ENCODE measurements at regions not wholly inside any gene's neighbourhood (a gene's known extent, or its start where the extent isn't known, plus 50 kb on each side); places are given as distances from the start of the nearest gene placed in this dataset.
A peak's percentile ranks its signal among the peaks of the same experiment; 100 is the strongest.

GRCh38 chr10:106457522-106457921 is 707.0 kb downstream of the SORCS1 start:
- no peak for DNase-seq

- no peak for DNase-seq
Measured at GRCh38 chr10:106454233-106454632, 710.3 kb downstream of the SORCS1 start.

- peak; percentile 64 for DNase-seq
Measured at GRCh38 chr10:106450966-106451365, 713.5 kb downstream of the SORCS1 start.

GRCh38 chr10:106446920-106447319 is 717.6 kb downstream of the SORCS1 start:
- DNase-seq = peak; percentile 16

- DNase-seq = no peak
Measured at GRCh38 chr10:106442223-106442622, 722.3 kb downstream of the SORCS1 start.

- no peak for DNase-seq
Measured at GRCh38 chr10:106440767-106441166, 723.7 kb downstream of the SORCS1 start.

- peak; percentile 77 for DNase-seq
Measured at GRCh38 chr10:106440355-106440754, 724.2 kb downstream of the SORCS1 start.

- DNase-seq = no peak
Measured at GRCh38 chr10:106439366-106439765, 725.1 kb downstream of the SORCS1 start.

- no peak for DNase-seq
Measured at GRCh38 chr10:106438386-106438785, 726.1 kb downstream of the SORCS1 start.

- DNase-seq = peak; percentile 27
Measured at GRCh38 chr10:106436123-106436715, 728.3 kb downstream of the SORCS1 start.

GRCh38 chr10:106435081-106435480 is 729.4 kb downstream of the SORCS1 start:
- DNase-seq = no peak

GRCh38 chr10:106424981-106425380 is 739.5 kb downstream of the SORCS1 start:
- peak; percentile 70 for DNase-seq

GRCh38 chr10:106424054-106424453 is 740.5 kb downstream of the SORCS1 start:
- peak; percentile 97 for DNase-seq

GRCh38 chr10:106410331-106410730 is 754.2 kb downstream of the SORCS1 start:
- DNase-seq = peak; percentile 16

GRCh38 chr10:106405141-106405540 is 759.4 kb downstream of the SORCS1 start:
- no peak for DNase-seq

GRCh38 chr10:106402458-106402857 is 762.0 kb downstream of the SORCS1 start:
- DNase-seq = no peak

- DNase-seq = no peak
Measured at GRCh38 chr10:106401967-106402366, 762.5 kb downstream of the SORCS1 start.

GRCh38 chr10:106401161-106401560 is 763.3 kb downstream of the SORCS1 start:
- peak; percentile 32 for DNase-seq

GRCh38 chr10:106399112-106399511 is 765.4 kb downstream of the SORCS1 start:
- no peak for DNase-seq

- no peak for DNase-seq
Measured at GRCh38 chr10:106396192-106396591, 768.3 kb downstream of the SORCS1 start.

GRCh38 chr10:106395041-106395749 is 769.3 kb downstream of the SORCS1 start:
- DNase-seq = no peak

- no peak for DNase-seq
Measured at GRCh38 chr10:106392778-106393177, 771.7 kb downstream of the SORCS1 start.

- DNase-seq = peak; percentile 71
Measured at GRCh38 chr10:106387063-106387462, 777.4 kb downstream of the SORCS1 start.

- DNase-seq = no peak
Measured at GRCh38 chr10:106384496-106384895, 780.0 kb downstream of the SORCS1 start.

Data from fibroblast of skin of abdomen (primary cell).